Fibroblast of lung (primary cell): ENCODE measurements at regions not wholly inside any gene's neighbourhood (a gene's known extent, or its start where the extent isn't known, plus 50 kb on each side); places are given as distances from the start of the nearest gene placed in this dataset.

Source experiments
- EZH2 ChIP-seq: IDR thresholded peaks from 2 replicates; pipeline ENCODE4 v1.5.1; 2012; ENCODE audit warnings: low read length, control low read depth, mild to moderate bottlenecking; ENCODE audit errors: missing control alignments
- TF ChIP-seq, protein P1 (sequence below), 2 donors: IDR thresholded peaks in 1 of 2; conservative IDR thresholded peaks in 1 of 2; 1 replicate in 1 of 2; 2 replicates in 1 of 2; pipeline ENCODE4 v1.5.1; 2011 to 2012; ENCODE audit warnings: low read length in 2 of 2, control low read depth in 1 of 2, inconsistent platforms in 1 of 2, low read depth in 1 of 2, mild to moderate bottlenecking in 1 of 2

DNA sequence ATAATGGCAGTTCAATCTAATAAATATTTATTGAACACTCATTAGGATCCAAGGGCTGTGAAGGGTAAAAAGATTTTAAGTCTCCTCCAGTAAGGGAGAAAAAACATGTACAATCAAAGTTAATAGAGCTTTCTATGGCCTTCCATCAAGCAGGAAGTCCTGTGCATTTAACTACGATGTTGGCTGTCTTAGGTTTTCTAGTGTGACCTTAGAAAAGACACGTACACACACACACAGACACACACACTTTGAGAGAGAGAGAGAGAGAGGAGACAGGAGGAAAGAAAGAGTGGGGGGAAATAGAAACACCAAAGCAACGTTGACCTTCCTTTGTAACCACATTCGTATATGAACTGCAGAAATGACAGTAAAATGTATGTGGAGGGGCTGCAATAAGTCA is 126.1 kb upstream of the TMC3 start:
- TF ChIP-seq, protein P1, sequence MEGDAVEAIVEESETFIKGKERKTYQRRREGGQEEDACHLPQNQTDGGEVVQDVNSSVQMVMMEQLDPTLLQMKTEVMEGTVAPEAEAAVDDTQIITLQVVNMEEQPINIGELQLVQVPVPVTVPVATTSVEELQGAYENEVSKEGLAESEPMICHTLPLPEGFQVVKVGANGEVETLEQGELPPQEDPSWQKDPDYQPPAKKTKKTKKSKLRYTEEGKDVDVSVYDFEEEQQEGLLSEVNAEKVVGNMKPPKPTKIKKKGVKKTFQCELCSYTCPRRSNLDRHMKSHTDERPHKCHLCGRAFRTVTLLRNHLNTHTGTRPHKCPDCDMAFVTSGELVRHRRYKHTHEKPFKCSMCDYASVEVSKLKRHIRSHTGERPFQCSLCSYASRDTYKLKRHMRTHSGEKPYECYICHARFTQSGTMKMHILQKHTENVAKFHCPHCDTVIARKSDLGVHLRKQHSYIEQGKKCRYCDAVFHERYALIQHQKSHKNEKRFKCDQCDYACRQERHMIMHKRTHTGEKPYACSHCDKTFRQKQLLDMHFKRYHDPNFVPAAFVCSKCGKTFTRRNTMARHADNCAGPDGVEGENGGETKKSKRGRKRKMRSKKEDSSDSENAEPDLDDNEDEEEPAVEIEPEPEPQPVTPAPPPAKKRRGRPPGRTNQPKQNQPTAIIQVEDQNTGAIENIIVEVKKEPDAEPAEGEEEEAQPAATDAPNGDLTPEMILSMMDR (conservative IDR thresholded peaks at IDR 0.05 in 1 of 2, IDR thresholded peaks at IDR 0.05 in 1 of 2; ENCODE audit: low read depth in 1 of 2, low read length in 2 of 2), result no peak
- TF ChIP-seq EZH2, result no peak
